HUES64 (cell line): ENCODE measurements at regions not wholly inside any gene's neighbourhood (a gene's known extent, or its start where the extent isn't known, plus 50 kb on each side); places are given as distances from the start of the nearest gene placed in this dataset.
"Not testable (repeated sequence)": the region's sequence is repeated elsewhere in the genome, so short reads cannot be mapped to it uniquely, and the experiment has no call there.

Experiments used
- H3K27ac ChIP-seq: 2 replicates; pipeline ENCODE4 v1.7.0; 2013; ENCODE audit warnings: low read depth, low read length, inconsistent platforms
- H3K27me3 ChIP-seq: 2 replicates; pipeline ENCODE4 v1.6.1; 2013; ENCODE audit warnings: mild to moderate bottlenecking, low read length; ENCODE audit not compliant: insufficient read depth
- H3K36me3 ChIP-seq: 2 replicates; pipeline ENCODE4 v1.6.1; 2013; ENCODE audit warnings: mild to moderate bottlenecking, low read length; ENCODE audit not compliant: insufficient read depth
- H3K4me1 ChIP-seq: 2 replicates; pipeline ENCODE4 v1.6.1; 2013; ENCODE audit warnings: mild to moderate bottlenecking, low read length, moderate library complexity; ENCODE audit not compliant: insufficient read depth
- H3K4me3 ChIP-seq: 2 replicates; pipeline ENCODE4 v1.5.1; 2013; ENCODE audit warnings: mild to moderate bottlenecking, low read length, moderate library complexity
- H3K9ac ChIP-seq: 2 replicates; pipeline ENCODE4 v1.6.1; 2013; ENCODE audit warnings: mild to moderate bottlenecking, low read depth, low read length
- H3K9me3 ChIP-seq: 2 replicates; pipeline ENCODE4 v1.6.1; 2013; ENCODE audit warnings: low read depth, low read length; ENCODE audit not compliant: insufficient read depth
- WGBS: fragments of 150-250, 120-280 bp; methylation state at CpG from one replicate; pipeline ENCODE4 v1.1.7; 2013; ENCODE audit warnings: missing lambda C conversion rate; 5-methylcytosine and 5-hydroxymethylcytosine counted together

- not testable (repeated sequence) for H3K27me3 ChIP-seq, H3K27ac ChIP-seq, H3K9me3 ChIP-seq, H3K9ac ChIP-seq, H3K4me1 ChIP-seq, H3K36me3 ChIP-seq, H3K4me3 ChIP-seq
- 94% methylated on average over 3 of the region's 3 CpGs for WGBS
Measured at GRCh38 chr3:17816839-17817238, 74.4 kb upstream of the TBC1D5 start.

GRCh38 chr3:17812328-17812727 is 69.9 kb upstream of the TBC1D5 start:
- not testable (repeated sequence) for H3K27me3 ChIP-seq, H3K4me1 ChIP-seq, H3K4me3 ChIP-seq, H3K9ac ChIP-seq, H3K9me3 ChIP-seq, H3K36me3 ChIP-seq, H3K27ac ChIP-seq
- WGBS: 92% methylated on average over 5 of the region's 7 CpGs

GRCh38 chr3:17811646-17812045 is 69.2 kb upstream of the TBC1D5 start:
- Histone ChIP-seq H3K4me1 (no peaks in the 10 kb centered on the region), H3K9me3 (no peaks in the 10 kb centered on the region), H3K27me3 (no peaks in the 10 kb centered on the region), H3K36me3 (no peaks in the 10 kb centered on the region), H3K9ac (no peak overlapping the region), H3K4me3 (no peak overlapping the region), H3K27ac (no peak overlapping the region)

- no peak overlapping the region for H3K9ac ChIP-seq
- no peak overlapping the region for H3K27ac ChIP-seq
- H3K9me3 ChIP-seq: no peaks in the 10 kb centered on the region
- H3K27me3 ChIP-seq: no peaks in the 10 kb centered on the region
- no peaks in the 10 kb centered on the region for H3K4me1 ChIP-seq
- H3K4me3 ChIP-seq: no peak overlapping the region
- no peaks in the 10 kb centered on the region for H3K36me3 ChIP-seq
Measured at GRCh38 chr3:17810759-17811158, 68.3 kb upstream of the TBC1D5 start.

- Histone ChIP-seq H3K4me1 (no peaks in the 10 kb centered on the region), H3K27me3 (no peaks in the 10 kb centered on the region), H3K27ac (no peak overlapping the region)
Measured at GRCh38 chr3:17808994-17809393, 66.6 kb upstream of the TBC1D5 start.

GRCh38 chr3:17806876-17807275 is 64.4 kb upstream of the TBC1D5 start:
- 94% methylated on average over 1 of the region's 1 CpG for WGBS

More at GRCh38 chr3:17808994-17809393, 66.6 kb upstream of the TBC1D5 start:
- no peak overlapping the region for H3K4me3 ChIP-seq
- no peaks in the 10 kb centered on the region for H3K9me3 ChIP-seq
- H3K9ac ChIP-seq: no peak overlapping the region
- no peaks in the 10 kb centered on the region for H3K36me3 ChIP-seq

GRCh38 chr3:17806201-17806600 is 63.8 kb upstream of the TBC1D5 start:
- Histone ChIP-seq H3K27me3 (no peaks in the 10 kb centered on the region), H3K4me1 (no peaks in the 10 kb centered on the region), H3K27ac (no peak overlapping the region), H3K36me3 (no peaks in the 10 kb centered on the region), H3K9me3 (no peaks in the 10 kb centered on the region), H3K9ac (no peak overlapping the region), H3K4me3 (no peak overlapping the region)
- WGBS: 98% methylated on average over 5 of the region's 5 CpGs

More at GRCh38 chr3:17806876-17807275, 64.4 kb upstream of the TBC1D5 start:
- H3K9me3 ChIP-seq: no peaks in the 10 kb centered on the region
- no peaks in the 10 kb centered on the region for H3K27me3 ChIP-seq
- H3K36me3 ChIP-seq: no peaks in the 10 kb centered on the region
- H3K4me3 ChIP-seq: no peak overlapping the region
- no peak overlapping the region for H3K27ac ChIP-seq
- no peak overlapping the region for H3K9ac ChIP-seq
- H3K4me1 ChIP-seq: no peaks in the 10 kb centered on the region

GRCh38 chr3:17805461-17805940 is 63.1 kb upstream of the TBC1D5 start:
- Histone ChIP-seq H3K36me3 (no peaks in the 10 kb centered on the region), H3K27ac (no peak overlapping the region), H3K4me1 (no peaks in the 10 kb centered on the region), H3K9ac (no peak overlapping the region), H3K4me3 (no peak overlapping the region), H3K27me3 (no peaks in the 10 kb centered on the region), H3K9me3 (no peaks in the 10 kb centered on the region)
- WGBS: 100% methylated on average over 1 of the region's 1 CpG

- Histone ChIP-seq H3K27ac (no peak overlapping the region), H3K4me3 (no peak overlapping the region), H3K9ac (no peak overlapping the region), H3K36me3 (no peaks in the 10 kb centered on the region), H3K4me1 (no peaks in the 10 kb centered on the region), H3K27me3 (no peaks in the 10 kb centered on the region), H3K9me3 (no peaks in the 10 kb centered on the region)
- WGBS: 97% methylated on average over 3 of the region's 3 CpGs
Measured at GRCh38 chr3:17802950-17803349, 60.5 kb upstream of the TBC1D5 start.

GRCh38 chr3:17801131-17801530 is 58.7 kb upstream of the TBC1D5 start:
- Histone ChIP-seq H3K4me1 (no peaks in the 10 kb centered on the region), H3K9me3 (no peaks in the 10 kb centered on the region), H3K4me3 (no peak overlapping the region), H3K27ac (no peak overlapping the region), H3K36me3 (no peaks in the 10 kb centered on the region), H3K27me3 (no peaks in the 10 kb centered on the region), H3K9ac (no peak overlapping the region)
- WGBS: no CpG with 5 or more reads among the region's 1 CpG

- Histone ChIP-seq H3K9ac (no peak overlapping the region), H3K4me3 (no peak overlapping the region), H3K36me3 (no peaks in the 10 kb centered on the region), H3K27me3 (no peaks in the 10 kb centered on the region), H3K9me3 (no peaks in the 10 kb centered on the region), H3K4me1 (no peaks in the 10 kb centered on the region), H3K27ac (no peak overlapping the region)
- WGBS: 99% methylated on average over 2 of the region's 2 CpGs
Measured at GRCh38 chr3:17800232-17800631, 57.8 kb upstream of the TBC1D5 start.

- Histone ChIP-seq H3K36me3 (no peaks in the 10 kb centered on the region), H3K4me3 (no peak overlapping the region), H3K27me3 (no peaks in the 10 kb centered on the region), H3K9me3 (no peaks in the 10 kb centered on the region), H3K9ac (no peak overlapping the region), H3K4me1 (no peaks in the 10 kb centered on the region), H3K27ac (no peak overlapping the region)
- WGBS: 90% methylated on average over 5 of the region's 5 CpGs
Measured at GRCh38 chr3:17799312-17799711, 56.9 kb upstream of the TBC1D5 start.
